ENCODE measurements at regions not wholly inside any gene's neighbourhood (a gene's known extent, or its start where the extent isn't known, plus 50 kb on each side); places are given as distances from the start of the nearest gene placed in this dataset.

- WGBS (ENCODE audit: insufficient coverage, low lambda C conversion rate) = no CpG with 5 or more reads among the region's 2 CpGs
- Histone ChIP-seq H3K27ac (ENCODE audit: low read length) (no peak overlapping the region), H3K27me3 (ENCODE audit: control insufficient read depth, insufficient read depth, low read length) (no peaks in the 10 kb centered on the region), H3K4me3 (ENCODE audit: low read length) (no peak overlapping the region), H3K36me3 (ENCODE audit: control insufficient read depth, insufficient read depth, low read length) (no peaks in the 10 kb centered on the region), H3K4me1 (ENCODE audit: control insufficient read depth, insufficient read depth, low read length) (no peaks in the 10 kb centered on the region), H3K9me3 (ENCODE audit: control insufficient read depth, low read depth, low read length) (no peaks in the 10 kb centered on the region)
- DNase-seq = no peak
Measured at GRCh38 chr6:159508931-159509330, 184.1 kb downstream of the SOD2 start.

- Histone ChIP-seq H3K27me3 (ENCODE audit: control insufficient read depth, insufficient read depth, low read length) (no peaks in the 10 kb centered on the region), H3K36me3 (ENCODE audit: control insufficient read depth, insufficient read depth, low read length) (no peaks in the 10 kb centered on the region), H3K27ac (ENCODE audit: low read length) (no peak overlapping the region), H3K9me3 (ENCODE audit: control insufficient read depth, low read depth, low read length) (no peaks in the 10 kb centered on the region), H3K4me1 (ENCODE audit: control insufficient read depth, insufficient read depth, low read length) (no peaks in the 10 kb centered on the region), H3K4me3 (ENCODE audit: low read length) (no peak overlapping the region)
- no peak for DNase-seq
- no CpG with 5 or more reads among the region's 4 CpGs for whole genome bisulfite sequencing (ENCODE audit: insufficient coverage, low lambda C conversion rate)
Measured at GRCh38 chr6:159506048-159506447, 187.0 kb downstream of the SOD2 start.

DNA sequence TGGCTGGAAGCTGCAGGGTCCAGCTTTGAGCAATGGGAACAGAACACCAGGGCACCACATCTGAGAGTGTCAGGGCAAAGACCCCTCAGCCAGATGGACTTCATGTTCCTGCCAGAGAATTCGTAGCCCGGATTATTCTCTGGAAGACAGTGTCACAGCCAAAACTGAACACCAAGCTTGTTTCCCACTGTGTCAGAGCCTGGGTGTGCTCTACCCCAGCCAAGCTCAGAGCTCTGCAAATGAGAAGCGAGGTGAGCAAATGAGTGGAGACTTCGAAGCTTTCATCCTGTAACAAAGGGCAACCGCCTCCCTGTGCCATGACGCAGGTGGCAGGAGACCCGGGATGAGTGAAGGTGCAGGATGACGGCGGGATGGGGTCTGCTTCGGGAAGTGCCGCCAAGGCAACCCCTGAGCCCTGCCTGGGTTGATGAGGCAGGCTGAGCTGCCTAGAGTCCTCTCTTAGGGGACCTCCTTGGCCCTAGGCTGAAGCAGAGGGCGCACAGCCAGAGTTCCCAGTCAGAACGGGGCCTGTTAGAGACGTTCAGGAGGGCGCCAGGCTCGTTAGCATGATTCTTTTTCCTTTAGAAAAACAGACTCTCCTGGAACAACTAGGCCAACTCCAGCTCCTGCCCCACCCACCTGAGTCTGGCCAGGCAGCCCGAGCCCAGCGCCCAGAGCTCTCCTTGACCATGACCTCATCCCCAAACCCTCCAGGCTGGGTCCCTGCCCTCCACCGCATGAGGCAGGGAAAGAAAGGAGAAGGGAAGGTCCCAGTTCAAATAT lies 187.7 kb downstream of the SOD2 start:
- no CpG with 5 or more reads among the region's 19 CpGs for WGBS (ENCODE audit: insufficient coverage, low lambda C conversion rate)
- no peaks in the 10 kb centered on the region for H3K36me3 ChIP-seq (ENCODE audit: control insufficient read depth, insufficient read depth, low read length)
- H3K9me3 ChIP-seq (ENCODE audit: control insufficient read depth, low read depth, low read length) = no peaks in the 10 kb centered on the region
- H3K27ac ChIP-seq (ENCODE audit: low read length) = no peak overlapping the region
- H3K27me3 ChIP-seq (ENCODE audit: control insufficient read depth, insufficient read depth, low read length) = no peaks in the 10 kb centered on the region
- H3K4me1 ChIP-seq (ENCODE audit: control insufficient read depth, insufficient read depth, low read length) = no peaks in the 10 kb centered on the region
- no peak overlapping the region for H3K4me3 ChIP-seq (ENCODE audit: low read length)
- DNase-seq = no peak

DNA sequence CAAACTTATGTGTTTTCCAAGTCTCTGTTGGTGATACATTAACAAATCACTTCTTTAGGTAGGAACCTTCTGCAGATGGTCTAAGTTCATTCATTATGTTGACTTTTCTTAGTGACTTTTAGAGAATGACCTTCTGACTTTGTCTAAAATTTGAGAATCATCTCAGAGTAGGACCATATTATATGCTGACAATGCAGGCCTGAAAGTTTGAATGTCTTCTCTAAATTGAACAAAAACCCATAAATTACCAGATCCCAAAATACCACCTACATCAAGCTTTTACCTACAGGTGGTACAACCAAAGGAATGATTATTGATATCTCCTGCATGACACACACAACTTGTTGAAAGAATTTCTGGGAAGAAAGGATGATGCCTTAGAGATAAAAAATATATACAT lies 191.5 kb downstream of the SOD2 start:
- Histone ChIP-seq H3K4me1 (ENCODE audit: control insufficient read depth, insufficient read depth, low read length) (no peaks in the 10 kb centered on the region), H3K36me3 (ENCODE audit: control insufficient read depth, insufficient read depth, low read length) (no peaks in the 10 kb centered on the region), H3K27me3 (ENCODE audit: control insufficient read depth, insufficient read depth, low read length) (no peaks in the 10 kb centered on the region), H3K27ac (ENCODE audit: low read length) (no peak overlapping the region), H3K4me3 (ENCODE audit: low read length) (no peak overlapping the region), H3K9me3 (ENCODE audit: control insufficient read depth, low read depth, low read length) (peaks cover 3% of the 10 kb centered on the region)
- DNase-seq = no peak

DNA sequence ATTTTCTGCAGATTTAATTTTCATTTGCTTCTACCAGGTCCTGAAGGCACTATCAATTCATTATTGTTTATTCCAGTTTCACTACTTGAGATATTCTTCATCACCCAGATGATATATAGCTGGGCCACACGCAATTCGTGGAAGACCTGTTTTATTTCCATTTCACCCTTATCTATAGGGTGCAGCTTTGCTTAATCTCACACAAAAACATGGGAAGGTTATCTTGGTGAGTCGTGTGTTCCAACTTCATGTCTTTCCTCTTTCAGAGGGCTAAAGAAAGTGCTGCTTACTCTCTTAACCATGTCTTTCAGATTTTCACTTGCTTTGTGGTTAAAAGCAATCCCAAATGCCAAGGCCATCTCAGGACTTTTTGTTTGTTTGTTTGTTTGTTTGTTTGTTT lies 194.0 kb downstream of the SOD2 start:
- no peak overlapping the region for H3K4me3 ChIP-seq (ENCODE audit: low read length)
- H3K4me1 ChIP-seq (ENCODE audit: control insufficient read depth, insufficient read depth, low read length) = no peaks in the 10 kb centered on the region
- no peak for DNase-seq
- H3K27ac ChIP-seq (ENCODE audit: low read length) = no peak overlapping the region
- H3K27me3 ChIP-seq (ENCODE audit: control insufficient read depth, insufficient read depth, low read length) = no peaks in the 10 kb centered on the region
- H3K36me3 ChIP-seq (ENCODE audit: control insufficient read depth, insufficient read depth, low read length) = no peaks in the 10 kb centered on the region
- H3K9me3 ChIP-seq (ENCODE audit: control insufficient read depth, low read depth, low read length) = peaks cover 3% of the 10 kb centered on the region
- WGBS (ENCODE audit: insufficient coverage, low lambda C conversion rate) = no CpG with 5 or more reads among the region's 3 CpGs

DNA sequence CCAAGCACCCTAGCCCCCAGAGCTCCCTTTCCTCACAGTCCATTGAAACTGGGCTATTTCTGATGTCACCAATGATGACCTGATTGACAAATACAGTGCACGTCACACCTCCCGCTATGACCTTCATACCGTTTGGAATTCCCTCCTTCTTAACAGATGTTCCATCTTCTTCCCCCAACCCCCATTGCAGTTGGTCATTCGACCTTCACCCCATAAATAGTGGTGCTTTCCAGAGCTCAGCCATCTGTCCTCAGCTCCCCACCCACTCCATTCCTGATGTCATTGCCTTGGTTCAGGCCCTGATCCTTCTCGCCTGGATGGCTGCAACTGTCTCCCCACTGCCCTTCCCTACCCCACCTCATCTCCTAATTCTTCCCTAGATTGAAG lies 198.5 kb downstream of the SOD2 start:
- Histone ChIP-seq H3K36me3 (ENCODE audit: control insufficient read depth, insufficient read depth, low read length) (no peaks in the 10 kb centered on the region), H3K9me3 (ENCODE audit: control insufficient read depth, low read depth, low read length) (peaks cover 3% of the 10 kb centered on the region), H3K27me3 (ENCODE audit: control insufficient read depth, insufficient read depth, low read length) (no peaks in the 10 kb centered on the region), H3K4me1 (ENCODE audit: control insufficient read depth, insufficient read depth, low read length) (no peaks in the 10 kb centered on the region), H3K27ac (ENCODE audit: low read length) (no peak overlapping the region), H3K4me3 (ENCODE audit: low read length) (no peak overlapping the region)
- WGBS (ENCODE audit: insufficient coverage, low lambda C conversion rate) = 73% methylated on average over 3 of the region's 5 CpGs
- DNase-seq = no peak

GRCh38 chr6:159493898-159494585 lies 199.0 kb downstream of the SOD2 start:
- 75% methylated on average over 2 of the region's 5 CpGs for WGBS (ENCODE audit: insufficient coverage, low lambda C conversion rate)
- Histone ChIP-seq H3K4me1 (ENCODE audit: control insufficient read depth, insufficient read depth, low read length) (no peaks in the 10 kb centered on the region), H3K9me3 (ENCODE audit: control insufficient read depth, low read depth, low read length) (peaks cover 3% of the 10 kb centered on the region), H3K4me3 (ENCODE audit: low read length) (no peak overlapping the region), H3K27me3 (ENCODE audit: control insufficient read depth, insufficient read depth, low read length) (no peaks in the 10 kb centered on the region), H3K36me3 (ENCODE audit: control insufficient read depth, insufficient read depth, low read length) (no peaks in the 10 kb centered on the region), H3K27ac (ENCODE audit: low read length) (no peak overlapping the region)
- DNase-seq = no peak

DNA sequence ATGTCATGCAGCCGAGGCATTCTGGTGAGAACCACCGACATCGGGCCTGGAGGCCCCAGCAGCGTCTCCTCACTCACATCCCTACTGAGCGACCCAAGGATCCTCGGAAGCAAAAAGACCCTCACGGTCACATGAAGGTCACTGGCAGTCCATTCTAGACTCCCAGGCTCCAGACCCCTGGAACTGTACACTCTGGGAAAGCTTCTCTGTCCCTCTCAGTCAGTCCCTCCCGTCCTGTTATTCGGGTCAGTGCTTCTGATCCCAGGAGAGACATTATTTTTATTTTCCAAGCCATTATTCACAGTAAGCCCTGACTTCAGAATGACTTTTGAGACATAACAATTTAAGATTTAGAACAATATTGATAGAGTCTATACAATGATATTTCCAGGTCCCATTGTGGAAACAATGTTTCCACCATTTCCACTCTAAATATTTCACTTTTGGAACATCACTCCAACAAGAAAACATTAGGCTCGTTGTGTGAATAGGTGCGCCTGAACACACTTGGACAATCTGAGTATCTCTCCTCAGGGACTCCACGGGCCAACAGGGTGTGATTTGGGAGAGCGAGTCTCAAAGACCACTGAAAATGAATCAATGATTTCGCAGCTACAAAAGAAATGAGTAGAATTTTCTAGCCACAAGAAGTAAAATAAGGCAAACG lies 199.7 kb downstream of the SOD2 start:
- Histone ChIP-seq H3K36me3 (ENCODE audit: control insufficient read depth, insufficient read depth, low read length) (no peaks in the 10 kb centered on the region), H3K4me1 (ENCODE audit: control insufficient read depth, insufficient read depth, low read length) (no peaks in the 10 kb centered on the region), H3K4me3 (ENCODE audit: low read length) (no peak overlapping the region), H3K27me3 (ENCODE audit: control insufficient read depth, insufficient read depth, low read length) (no peaks in the 10 kb centered on the region), H3K9me3 (ENCODE audit: control insufficient read depth, low read depth, low read length) (peaks cover 2% of the 10 kb centered on the region), H3K27ac (ENCODE audit: low read length) (no peak overlapping the region)
- DNase-seq = no peak
- 89% methylated on average over 3 of the region's 15 CpGs for whole genome bisulfite sequencing (ENCODE audit: insufficient coverage, low lambda C conversion rate)

- Histone ChIP-seq H3K4me1 (ENCODE audit: control insufficient read depth, insufficient read depth, low read length) (no peaks in the 10 kb centered on the region), H3K27ac (ENCODE audit: low read length) (no peak overlapping the region), H3K9me3 (ENCODE audit: control insufficient read depth, low read depth, low read length) (no peaks in the 10 kb centered on the region), H3K36me3 (ENCODE audit: control insufficient read depth, insufficient read depth, low read length) (no peaks in the 10 kb centered on the region), H3K4me3 (ENCODE audit: low read length) (no peak overlapping the region), H3K27me3 (ENCODE audit: control insufficient read depth, insufficient read depth, low read length) (no peaks in the 10 kb centered on the region)
- WGBS (ENCODE audit: insufficient coverage, low lambda C conversion rate) = 20% methylated on average over 1 of the region's 6 CpGs
- DNase-seq = no peak
Measured at GRCh38 chr6:159490298-159490937, 202.6 kb downstream of the SOD2 start.

GRCh38 chr6:159487636-159488035 lies 205.4 kb downstream of the SOD2 start:
- 83% methylated on average over 2 of the region's 2 CpGs for WGBS (ENCODE audit: insufficient coverage, low lambda C conversion rate)
- no peak for DNase-seq
- H3K36me3 ChIP-seq (ENCODE audit: control insufficient read depth, insufficient read depth, low read length) = no peaks in the 10 kb centered on the region
- no peaks in the 10 kb centered on the region for H3K9me3 ChIP-seq (ENCODE audit: control insufficient read depth, low read depth, low read length)
- H3K4me1 ChIP-seq (ENCODE audit: control insufficient read depth, insufficient read depth, low read length) = no peaks in the 10 kb centered on the region
- H3K27ac ChIP-seq (ENCODE audit: low read length) = no peak overlapping the region
- H3K27me3 ChIP-seq (ENCODE audit: control insufficient read depth, insufficient read depth, low read length) = no peaks in the 10 kb centered on the region
- H3K4me3 ChIP-seq (ENCODE audit: low read length) = no peak overlapping the region

Data from large intestine (tissue), 3 donors.